A549 (cell line): ENCODE measurements at regions not wholly inside any gene's neighbourhood (a gene's known extent, or its start where the extent isn't known, plus 50 kb on each side); places are given as distances from the start of the nearest gene placed in this dataset.

Experiments
- CTCF ChIP-seq: fragments of >200 bp; sonication (Bioruptor Twin); formaldehyde crosslinking; IDR thresholded peaks from 3 replicates; pipeline ENCODE4 v1.5.1; 2016
- E2F6 ChIP-seq: IDR thresholded peaks from 2 replicates; pipeline ENCODE4 v1.6.1; 2012; ENCODE audit warnings: low read depth, borderline replicate concordance
- ELK1 ChIP-seq: fragments of 150-350 bp; IDR thresholded peaks from 2 replicates; pipeline ENCODE4 v1.6.1; 2014; ENCODE audit warnings: low read depth, mild to moderate bottlenecking, low read length
- MAX ChIP-seq: IDR thresholded peaks from 2 replicates; pipeline ENCODE4 v1.6.1; 2012

- no peak for TF ChIP-seq CTCF
- no peak for TF ChIP-seq MAX
- TF ChIP-seq E2F6, result no peak
- no peak for TF ChIP-seq ELK1
Measured at GRCh38 chr2:57567245-57567644, 479.4 kb upstream of the VRK2 start.
